A549 (cell line): ENCODE measurements at regions not wholly inside any gene's neighbourhood (a gene's known extent, or its start where the extent isn't known, plus 50 kb on each side); places are given as distances from the start of the nearest gene placed in this dataset.

Experiments
- ATAC-seq, 2 experiments: fragments of 200-7000 bp in 1 of 2; fragments of >200 bp in 1 of 2; cut with Nextera tagmentation in 1 of 2; cut with Tn5 transposase in 1 of 2; 3 replicates each; pipeline versions ENCODE4 v1.8.0 to v1.9.1; 2018 to 2020; ENCODE audit warnings: mild to moderate bottlenecking in 1 of 2, moderate library complexity in 1 of 2
- CTCF ChIA-PET: fragments of 300-600 bp; sonication (Branson Sonifier 250); formaldehyde crosslinking; extraction: SDS; loops from one replicate; lab custom pipeline; 2021; ENCODE audit warnings: antibody characterized with exemption, inconsistent platforms; lab: Yijun Ruan, JAX
- POLR2A ChIA-PET: fragments of 350-600 bp; formaldehyde crosslinking; extraction: SDS; loops from one replicate; lab custom pipeline; 2021; ENCODE audit warnings: antibody characterized with exemption, inconsistent platforms; lab: Yijun Ruan, JAX
- DNase-seq, 2 experiments: peaks; one replicate each; pipeline versions ENCODE4 v3.0.0 to v3.0.0-alpha.2; 2011 to 2016; ENCODE audit warnings: low read depth in 1 of 2, low spot score in 1 of 2
- FAIRE-seq: peaks from 2 replicates; lab custom pipeline; 2011; peaks lifted over from hg19 to GRCh38; lab: Jason Lieb, UNC
- H3K27ac ChIP-seq, 2 experiments: fragments of >200 bp; sonication (Bioruptor Twin); formaldehyde crosslinking; 3 replicates each; pipeline ENCODE4 v1.5.1; 2016 to 2017
- H3K4me1 ChIP-seq: fragments of >200 bp; sonication (Bioruptor Twin); formaldehyde crosslinking; 3 replicates; pipeline ENCODE4 v1.6.1; 2016
- H3K4me2 ChIP-seq: fragments of >200 bp; sonication (Bioruptor Twin); formaldehyde crosslinking; 3 replicates; pipeline ENCODE4 v1.6.1; 2016
- H3K4me3 ChIP-seq: fragments of >200 bp; sonication (Bioruptor Twin); formaldehyde crosslinking; 3 replicates; pipeline ENCODE4 v1.5.1; 2016
- H3K9me3 ChIP-seq: fragments of >200 bp; sonication (Bioruptor Twin); formaldehyde crosslinking; 3 replicates; pipeline ENCODE4 v1.6.1; 2016
- CEBPB ChIP-seq, 2 experiments: fragments of >200 bp in 1 of 2; sonication (Bioruptor Twin) in 1 of 2; formaldehyde crosslinking in 1 of 2; IDR thresholded peaks; 2 replicates each; pipeline ENCODE4 v1.6.1; 2012 to 2016
- CHD2 ChIP-seq: fragments of 150-350 bp; IDR thresholded peaks from 2 replicates; pipeline ENCODE4 v1.6.1; 2014; ENCODE audit warnings: low read length; ENCODE audit not compliant: partially characterized antibody
- EHF ChIP-seq: fragments of 250-450 bp; sonication (Bioruptor Pico); IDR thresholded peaks from 2 replicates; pipeline ENCODE4 v1.5.0; 2020; ENCODE audit warnings: mild to moderate bottlenecking
- FOSL2 ChIP-seq, 2 experiments: fragments of 450-650 bp in 1 of 2; fragments of >200 bp in 1 of 2; sonication (Bioruptor Twin) in 1 of 2; formaldehyde crosslinking; IDR thresholded peaks; 2 replicates each; pipeline versions ENCODE4 v1.5.0 to v1.6.1; 2016 to 2020; ENCODE audit warnings: mild to moderate bottlenecking in 1 of 2, moderate library complexity in 1 of 2
- HOXA7 ChIP-seq: fragments of 250-450 bp; sonication (Bioruptor Pico); IDR thresholded peaks from 2 replicates; pipeline ENCODE4 v1.5.0; 2020; ENCODE audit warnings: mild to moderate bottlenecking, moderate library complexity
- HOXB5 ChIP-seq: fragments of 250-450 bp; sonication (Bioruptor Pico); IDR thresholded peaks from 2 replicates; pipeline ENCODE4 v1.5.0; 2020; ENCODE audit warnings: mild to moderate bottlenecking, moderate library complexity
- JUN ChIP-seq, 2 experiments: fragments of >200 bp; sonication (Bioruptor Twin); formaldehyde crosslinking; IDR thresholded peaks; 2 replicates in 1 of 2; 3 replicates in 1 of 2; pipeline ENCODE4 v1.6.1; 2016 to 2017
- JUNB ChIP-seq: fragments of >200 bp; sonication (Bioruptor Twin); formaldehyde crosslinking; IDR thresholded peaks from 2 replicates; pipeline ENCODE4 v1.6.1; 2016
- MYC ChIP-seq: IDR thresholded peaks from 2 replicates; pipeline ENCODE4 v1.6.1; 2012; ENCODE audit warnings: mild to moderate bottlenecking, inconsistent platforms, low read length, improper control_type of control experiment, borderline replicate concordance
- NPAS2 ChIP-seq: fragments of 250-450 bp; sonication (Bioruptor Pico); IDR thresholded peaks from 2 replicates; pipeline ENCODE4 v1.8.0; 2022; ENCODE audit warnings: mild to moderate bottlenecking, moderate library complexity, borderline replicate concordance
- PHF8 ChIP-seq: fragments of 200-600 bp; sonication (generic); IDR thresholded peaks from 2 replicates; pipeline ENCODE4 v1.6.1; 2016; ENCODE audit warnings: low read depth, mild to moderate bottlenecking, antibody characterized with exemption, moderate library complexity, borderline replicate concordance
- POLR2A ChIP-seq: IDR thresholded peaks from 2 replicates; pipeline ENCODE4 v1.6.1; 2012; ENCODE audit warnings: mild to moderate bottlenecking, low read length
- RAD21 ChIP-seq, 2 experiments: fragments of >200 bp in 1 of 2; sonication (Bioruptor Twin) in 1 of 2; formaldehyde crosslinking in 1 of 2; IDR thresholded peaks in 1 of 2; conservative IDR thresholded peaks in 1 of 2; 2 replicates in 1 of 2; 3 replicates in 1 of 2; pipeline ENCODE4 v1.6.1; 2012 to 2018; ENCODE audit warnings: inconsistent platforms in 1 of 2
- RARB ChIP-seq: fragments of 250-450 bp; sonication (Bioruptor Pico); IDR thresholded peaks from 2 replicates; pipeline ENCODE4 v1.8.0; 2021; ENCODE audit warnings: mild to moderate bottlenecking, moderate library complexity
- RNF2 ChIP-seq: fragments of 200-600 bp; sonication (generic); IDR thresholded peaks from 2 replicates; pipeline ENCODE4 v1.6.1; 2016; ENCODE audit warnings: low read depth, mild to moderate bottlenecking, antibody characterized with exemption, moderate library complexity, borderline replicate concordance
- SMC3 ChIP-seq: fragments of >200 bp; sonication (Bioruptor Twin); formaldehyde crosslinking; IDR thresholded peaks from 3 replicates; pipeline ENCODE4 v1.6.1; 2018; ENCODE audit warnings: inconsistent platforms
- TFCP2L1 ChIP-seq: fragments of 250-450 bp; sonication (Bioruptor Pico); IDR thresholded peaks from 2 replicates; pipeline ENCODE4 v1.5.0; 2021; ENCODE audit warnings: mild to moderate bottlenecking
- ZSCAN20 ChIP-seq: fragments of 250-450 bp; sonication (Bioruptor Pico); IDR thresholded peaks from 2 replicates; pipeline ENCODE4 v1.8.0; 2022; ENCODE audit warnings: mild to moderate bottlenecking, moderate library complexity
- WGBS: methylation state at CpG from one replicate; pipeline ENCODE4 v1.1.6; 2017; ENCODE audit errors: missing lambda C conversion rate; 5-methylcytosine and 5-hydroxymethylcytosine counted together
- TF ChIP-seq, protein P1 (sequence below): fragments of 200-600 bp; sonication (generic); IDR thresholded peaks from 2 replicates; pipeline ENCODE4 v1.6.1; 2016; ENCODE audit warnings: antibody characterized with exemption, mild to moderate bottlenecking, moderate library complexity
- TF ChIP-seq, protein P2 (sequence below): fragments of >200 bp; sonication (Bioruptor Twin); formaldehyde crosslinking; IDR thresholded peaks from 3 replicates; pipeline ENCODE4 v1.6.1; 2016
- TF ChIP-seq, protein P3 (sequence below): fragments of 150-350 bp; IDR thresholded peaks from 2 replicates; pipeline ENCODE4 v1.6.1; 2014; ENCODE audit warnings: low read depth, mild to moderate bottlenecking, low read length
- TF ChIP-seq, protein P4 (sequence below): fragments of 450-650 bp; IDR thresholded peaks from 2 replicates; pipeline ENCODE4 v1.6.1; 2014; ENCODE audit warnings: antibody characterized with exemption

DNA sequence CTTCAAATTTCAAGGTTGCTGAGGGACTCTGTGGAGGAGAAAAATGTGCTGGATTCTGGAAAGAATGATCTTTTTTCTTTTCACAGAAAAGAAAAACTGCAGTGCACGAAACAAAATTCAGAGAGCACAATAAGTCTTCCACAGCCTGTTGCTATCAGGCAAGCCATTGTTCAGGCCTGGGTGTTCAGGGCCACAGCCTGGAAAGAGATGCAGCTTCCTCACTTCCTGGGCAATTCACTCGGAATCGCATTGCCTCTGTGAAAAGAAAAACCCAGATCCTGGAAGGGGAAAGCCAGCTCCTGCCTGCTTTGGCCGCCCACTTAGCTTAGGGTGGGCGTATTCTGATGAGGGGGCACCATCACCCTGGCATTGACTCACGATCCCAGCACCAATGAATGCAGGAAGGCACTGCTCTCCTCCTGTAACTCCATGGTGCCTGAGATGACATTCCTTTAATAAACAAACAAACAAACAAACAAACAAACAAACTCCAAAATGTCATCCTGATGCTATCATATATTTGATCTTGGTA lies 863.9 kb downstream of the BCL11B start:
- no peak overlapping the region for H3K4me2 ChIP-seq
- no peak overlapping the region for H3K27ac ChIP-seq
- FAIRE-seq (no peak), DNase-seq (no peak), ATAC-seq (no peak)
- no peaks in the 10 kb centered on the region for H3K4me1 ChIP-seq
- POLR2A ChIA-PET = no interaction called here
- whole genome bisulfite sequencing = 3% methylated on average over 6 of the region's 6 CpGs
- no peak overlapping the region for H3K4me3 ChIP-seq
- no peaks in the 10 kb centered on the region for H3K9me3 ChIP-seq
- CTCF ChIA-PET = no interaction called here
- no peak for TF ChIP-seq RAD21 (conservative IDR thresholded peaks at IDR 0.05 in 1 of 2, IDR thresholded peaks at IDR 0.05 in 1 of 2)
- TF ChIP-seq PHF8 = no peak
- no peak for TF ChIP-seq NPAS2 (CRISPR knock-in tag)
- no peak for TF ChIP-seq RNF2

DNA sequence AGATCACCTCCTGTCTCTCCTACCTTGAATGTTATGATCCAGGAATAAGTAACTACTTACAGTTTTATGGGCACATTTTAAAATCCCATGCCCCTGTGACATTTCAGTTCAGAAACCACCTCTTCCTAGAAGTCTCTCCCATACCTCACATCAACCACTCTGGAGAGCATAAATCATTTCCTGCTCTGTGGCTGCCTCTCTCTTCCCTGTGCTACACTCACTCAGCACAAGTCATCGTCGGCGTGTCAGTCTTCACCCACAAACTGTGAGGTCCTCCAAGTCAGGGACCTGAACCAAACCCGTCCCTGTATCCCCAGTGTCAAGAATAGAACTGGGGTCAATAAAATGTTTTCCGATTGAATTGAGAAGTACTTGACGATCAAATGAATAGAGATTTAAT lies 863.3 kb downstream of the BCL11B start:
- no peak overlapping the region for H3K27ac ChIP-seq
- FAIRE-seq (no peak), ATAC-seq (no peak), DNase-seq (no peak)
- ChIA-PET CTCF (no interaction called here), POLR2A (no interaction called here)
- no peaks in the 10 kb centered on the region for H3K4me1 ChIP-seq
- TF ChIP-seq, protein P1, sequence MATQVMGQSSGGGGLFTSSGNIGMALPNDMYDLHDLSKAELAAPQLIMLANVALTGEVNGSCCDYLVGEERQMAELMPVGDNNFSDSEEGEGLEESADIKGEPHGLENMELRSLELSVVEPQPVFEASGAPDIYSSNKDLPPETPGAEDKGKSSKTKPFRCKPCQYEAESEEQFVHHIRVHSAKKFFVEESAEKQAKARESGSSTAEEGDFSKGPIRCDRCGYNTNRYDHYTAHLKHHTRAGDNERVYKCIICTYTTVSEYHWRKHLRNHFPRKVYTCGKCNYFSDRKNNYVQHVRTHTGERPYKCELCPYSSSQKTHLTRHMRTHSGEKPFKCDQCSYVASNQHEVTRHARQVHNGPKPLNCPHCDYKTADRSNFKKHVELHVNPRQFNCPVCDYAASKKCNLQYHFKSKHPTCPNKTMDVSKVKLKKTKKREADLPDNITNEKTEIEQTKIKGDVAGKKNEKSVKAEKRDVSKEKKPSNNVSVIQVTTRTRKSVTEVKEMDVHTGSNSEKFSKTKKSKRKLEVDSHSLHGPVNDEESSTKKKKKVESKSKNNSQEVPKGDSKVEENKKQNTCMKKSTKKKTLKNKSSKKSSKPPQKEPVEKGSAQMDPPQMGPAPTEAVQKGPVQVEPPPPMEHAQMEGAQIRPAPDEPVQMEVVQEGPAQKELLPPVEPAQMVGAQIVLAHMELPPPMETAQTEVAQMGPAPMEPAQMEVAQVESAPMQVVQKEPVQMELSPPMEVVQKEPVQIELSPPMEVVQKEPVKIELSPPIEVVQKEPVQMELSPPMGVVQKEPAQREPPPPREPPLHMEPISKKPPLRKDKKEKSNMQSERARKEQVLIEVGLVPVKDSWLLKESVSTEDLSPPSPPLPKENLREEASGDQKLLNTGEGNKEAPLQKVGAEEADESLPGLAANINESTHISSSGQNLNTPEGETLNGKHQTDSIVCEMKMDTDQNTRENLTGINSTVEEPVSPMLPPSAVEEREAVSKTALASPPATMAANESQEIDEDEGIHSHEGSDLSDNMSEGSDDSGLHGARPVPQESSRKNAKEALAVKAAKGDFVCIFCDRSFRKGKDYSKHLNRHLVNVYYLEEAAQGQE = no peak
- TF ChIP-seq CHD2 (no peak), JUNB (no peak), HOXB5 (CRISPR knock-in tag) (no peak), SMC3 (no peak), ZSCAN20 (no peak), HOXA7 (CRISPR knock-in tag) (no peak), FOSL2 (IDR thresholded peaks at IDR 0.05) (no peak), FOSL2 (CRISPR knock-in tag; IDR thresholded peaks at IDR 0.05) (no peak), CEBPB (IDR thresholded peaks at IDR 0.05) (no peak), MYC (no peak)
- TF ChIP-seq, protein P2, sequence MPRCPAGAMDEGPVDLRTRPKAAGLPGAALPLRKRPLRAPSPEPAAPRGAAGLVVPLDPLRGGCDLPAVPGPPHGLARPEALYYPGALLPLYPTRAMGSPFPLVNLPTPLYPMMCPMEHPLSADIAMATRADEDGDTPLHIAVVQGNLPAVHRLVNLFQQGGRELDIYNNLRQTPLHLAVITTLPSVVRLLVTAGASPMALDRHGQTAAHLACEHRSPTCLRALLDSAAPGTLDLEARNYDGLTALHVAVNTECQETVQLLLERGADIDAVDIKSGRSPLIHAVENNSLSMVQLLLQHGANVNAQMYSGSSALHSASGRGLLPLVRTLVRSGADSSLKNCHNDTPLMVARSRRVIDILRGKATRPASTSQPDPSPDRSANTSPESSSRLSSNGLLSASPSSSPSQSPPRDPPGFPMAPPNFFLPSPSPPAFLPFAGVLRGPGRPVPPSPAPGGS = no peak
- TF ChIP-seq, protein P3, sequence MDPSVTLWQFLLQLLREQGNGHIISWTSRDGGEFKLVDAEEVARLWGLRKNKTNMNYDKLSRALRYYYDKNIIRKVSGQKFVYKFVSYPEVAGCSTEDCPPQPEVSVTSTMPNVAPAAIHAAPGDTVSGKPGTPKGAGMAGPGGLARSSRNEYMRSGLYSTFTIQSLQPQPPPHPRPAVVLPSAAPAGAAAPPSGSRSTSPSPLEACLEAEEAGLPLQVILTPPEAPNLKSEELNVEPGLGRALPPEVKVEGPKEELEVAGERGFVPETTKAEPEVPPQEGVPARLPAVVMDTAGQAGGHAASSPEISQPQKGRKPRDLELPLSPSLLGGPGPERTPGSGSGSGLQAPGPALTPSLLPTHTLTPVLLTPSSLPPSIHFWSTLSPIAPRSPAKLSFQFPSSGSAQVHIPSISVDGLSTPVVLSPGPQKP = no peak
- H3K9me3 ChIP-seq = no peaks in the 10 kb centered on the region
- 19% methylated on average over 6 of the region's 6 CpGs for WGBS
- H3K4me2 ChIP-seq = no peak overlapping the region
- H3K4me3 ChIP-seq = no peak overlapping the region

DNA sequence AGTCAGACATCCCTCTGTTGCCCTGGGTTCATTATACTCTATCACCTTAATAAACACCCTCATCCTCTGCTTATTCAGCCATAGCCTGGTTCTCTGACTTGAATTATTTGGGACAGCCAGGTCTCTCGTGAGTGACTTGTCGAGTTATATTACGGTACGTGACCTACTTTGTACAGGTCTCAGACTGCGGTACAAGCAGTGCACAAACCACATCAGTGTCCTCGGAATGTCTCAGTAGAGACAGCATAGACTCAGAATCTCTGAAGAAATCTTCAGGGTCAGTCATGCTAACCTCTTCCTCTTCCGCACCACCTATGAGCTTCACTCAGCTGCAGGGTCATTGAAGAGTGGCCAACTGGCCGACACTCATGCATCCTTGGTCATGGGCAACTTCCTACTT lies 860.8 kb downstream of the BCL11B start:
- Histone ChIP-seq H3K27ac (no peak overlapping the region), H3K4me2 (no peak overlapping the region), H3K4me3 (no peak overlapping the region), H3K9me3 (no peaks in the 10 kb centered on the region), H3K4me1 (no peaks in the 10 kb centered on the region)
- CTCF ChIA-PET = no interaction called here
- POLR2A ChIA-PET = no interaction called here
- DNase-seq = no peak
- FAIRE-seq = no peak
- WGBS = 43% methylated on average over 8 of the region's 8 CpGs
- no peak for ATAC-seq
- TF ChIP-seq RARB (no peak), TFCP2L1 (CRISPR knock-in tag) (no peak), SMC3 (no peak), POLR2A (no peak), JUN (IDR thresholded peaks at IDR 0.05) (no peak), EHF (CRISPR knock-in tag) (no peak), CHD2 (no peak)
- TF ChIP-seq, protein P4, sequence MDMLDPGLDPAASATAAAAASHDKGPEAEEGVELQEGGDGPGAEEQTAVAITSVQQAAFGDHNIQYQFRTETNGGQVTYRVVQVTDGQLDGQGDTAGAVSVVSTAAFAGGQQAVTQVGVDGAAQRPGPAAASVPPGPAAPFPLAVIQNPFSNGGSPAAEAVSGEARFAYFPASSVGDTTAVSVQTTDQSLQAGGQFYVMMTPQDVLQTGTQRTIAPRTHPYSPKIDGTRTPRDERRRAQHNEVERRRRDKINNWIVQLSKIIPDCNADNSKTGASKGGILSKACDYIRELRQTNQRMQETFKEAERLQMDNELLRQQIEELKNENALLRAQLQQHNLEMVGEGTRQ = no peak
- TF ChIP-seq, protein P1 = no peak
